ENCODE measurements at regions not wholly inside any gene's neighbourhood (a gene's known extent, or its start where the extent isn't known, plus 50 kb on each side); places are given as distances from the start of the nearest gene placed in this dataset.
"Not testable (repeated sequence)": the region's sequence is repeated elsewhere in the genome, so short reads cannot be mapped to it uniquely, and the experiment has no call there.

GRCh38 chr7:4319280-4319679 is 362.8 kb upstream of the FOXK1 start:
- no peak for DNase-seq (ENCODE audit: low spot score)

GRCh38 chr7:4325732-4326131 is 356.4 kb upstream of the FOXK1 start:
- no peak for DNase-seq (ENCODE audit: low spot score)

DNA sequence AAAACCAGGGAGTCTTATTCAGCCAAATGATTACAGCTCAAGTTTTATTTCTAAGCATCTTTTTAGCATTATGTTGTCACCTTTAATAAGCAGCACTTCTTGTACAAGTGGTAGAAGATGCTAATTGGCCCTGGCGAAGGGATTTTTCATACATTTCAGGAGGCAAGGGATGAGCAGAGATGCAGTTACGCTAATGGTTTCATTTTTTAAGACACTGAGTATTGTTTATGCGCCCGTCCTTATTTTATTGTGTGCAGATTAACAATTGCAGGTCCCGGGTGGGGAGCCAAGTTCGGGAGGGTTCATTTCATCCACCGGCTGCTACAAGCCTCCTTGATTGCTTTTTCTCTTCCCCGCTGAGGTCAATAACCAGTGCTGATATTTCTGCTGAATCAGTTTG is 350.4 kb upstream of the FOXK1 start:
- DNase-seq (ENCODE audit: low spot score), result no peak

DNA sequence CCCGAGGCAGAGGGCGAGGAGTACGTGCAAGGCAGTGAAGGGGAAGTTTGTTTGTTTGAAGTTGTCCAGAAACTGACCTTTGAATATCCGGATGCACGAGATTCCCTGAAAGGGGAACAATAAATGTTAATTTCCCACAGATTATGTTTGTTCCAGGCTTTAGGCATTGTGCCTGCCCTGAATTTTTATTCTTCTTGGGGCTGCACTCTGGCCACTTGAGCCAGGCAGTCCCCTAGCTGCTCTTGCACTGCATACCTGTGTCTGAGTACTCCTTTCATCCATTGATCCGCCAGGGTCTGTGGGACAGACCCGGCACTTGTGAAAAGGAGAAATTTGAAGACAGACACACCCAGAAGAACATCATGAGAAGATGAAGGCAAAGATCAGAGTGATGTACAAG is 343.5 kb upstream of the FOXK1 start:
- DNase-seq (ENCODE audit: low spot score), result no peak

GRCh38 chr7:4343272-4344247 is 338.5 kb upstream of the FOXK1 start:
- DNase-seq (ENCODE audit: low spot score), result no peak

GRCh38 chr7:4345004-4345403 is 337.1 kb upstream of the FOXK1 start:
- DNase-seq (ENCODE audit: low spot score), result no peak

- DNase-seq (ENCODE audit: low spot score), result no peak
Observed at GRCh38 chr7:4352069-4352468, 330.0 kb upstream of the FOXK1 start.

- DNase-seq (ENCODE audit: low spot score), result no peak
Observed at GRCh38 chr7:4361774-4362173, 320.3 kb upstream of the FOXK1 start.

DNA sequence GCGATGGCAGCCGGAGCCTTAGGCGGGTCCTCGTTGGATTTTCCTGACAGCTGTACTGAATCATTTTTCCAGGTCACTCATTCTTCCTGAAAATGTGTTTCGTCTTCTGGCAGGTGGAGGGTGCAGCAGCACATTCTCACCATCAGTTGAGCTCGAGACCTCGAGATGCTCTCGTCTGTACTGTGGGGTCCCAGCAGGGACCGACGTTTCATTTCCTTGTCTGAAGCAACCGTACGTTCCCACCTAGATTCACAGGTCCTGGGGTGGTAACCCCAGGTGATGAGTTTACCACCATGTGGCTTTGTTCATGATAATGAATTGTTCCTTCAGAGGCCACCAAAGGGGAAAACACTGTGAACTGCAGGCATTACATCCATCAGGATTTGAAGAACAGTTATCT is 298.5 kb upstream of the FOXK1 start:
- DNase-seq (ENCODE audit: low spot score), result no peak

GRCh38 chr7:4386190-4386589 is 295.9 kb upstream of the FOXK1 start:
- no peak for DNase-seq (ENCODE audit: low spot score)

DNA sequence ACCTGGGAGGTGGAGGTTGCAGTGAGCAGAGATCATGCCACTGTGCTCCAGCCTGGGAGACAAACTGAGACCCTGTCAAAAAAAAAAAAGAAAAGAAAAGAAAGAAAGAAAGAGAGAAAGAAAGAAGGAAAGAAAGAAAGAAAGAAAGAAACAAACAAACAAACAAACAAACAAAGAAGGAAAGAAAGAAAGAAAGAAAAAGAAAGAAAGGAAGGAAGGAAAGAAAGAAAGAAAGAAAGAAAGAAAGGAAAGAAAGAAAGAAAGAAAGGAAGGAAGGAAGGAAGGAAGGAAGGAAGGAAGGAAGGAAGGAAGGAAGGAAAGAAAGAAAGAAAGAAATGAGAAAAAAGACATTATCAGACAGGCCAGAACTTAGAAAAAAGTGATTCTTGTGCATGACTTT is 291.0 kb upstream of the FOXK1 start:
- DNase-seq (ENCODE audit: low spot score), result not testable (repeated sequence)

- no peak for DNase-seq (ENCODE audit: low spot score)
Observed at GRCh38 chr7:4394736-4395135, 287.4 kb upstream of the FOXK1 start.

GRCh38 chr7:4399121-4399520 is 283.0 kb upstream of the FOXK1 start:
- no peak for DNase-seq (ENCODE audit: low spot score)

DNA sequence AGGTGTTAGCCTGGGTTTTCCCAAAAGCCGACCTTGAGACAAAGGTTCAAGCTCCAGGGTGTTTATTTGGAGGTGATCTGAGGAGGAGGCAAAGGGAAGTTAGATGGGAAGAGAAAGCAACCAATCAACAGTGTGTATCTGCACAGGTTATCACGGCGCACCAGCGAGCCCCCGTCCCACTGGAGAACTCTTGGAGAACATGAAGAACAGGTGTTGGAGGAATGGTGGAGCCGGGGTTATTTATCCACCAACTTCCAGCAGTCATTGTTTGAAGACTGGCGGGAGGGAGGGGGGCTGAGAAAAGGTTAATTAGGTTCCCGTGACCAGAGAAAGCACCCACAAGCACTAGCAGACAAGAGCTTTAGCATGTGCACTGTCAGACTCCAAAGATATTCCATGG is 282.5 kb upstream of the FOXK1 start:
- no peak for DNase-seq (ENCODE audit: low spot score)

GRCh38 chr7:4406288-4407058 is 275.6 kb upstream of the FOXK1 start:
- no peak for DNase-seq (ENCODE audit: low spot score)

DNA sequence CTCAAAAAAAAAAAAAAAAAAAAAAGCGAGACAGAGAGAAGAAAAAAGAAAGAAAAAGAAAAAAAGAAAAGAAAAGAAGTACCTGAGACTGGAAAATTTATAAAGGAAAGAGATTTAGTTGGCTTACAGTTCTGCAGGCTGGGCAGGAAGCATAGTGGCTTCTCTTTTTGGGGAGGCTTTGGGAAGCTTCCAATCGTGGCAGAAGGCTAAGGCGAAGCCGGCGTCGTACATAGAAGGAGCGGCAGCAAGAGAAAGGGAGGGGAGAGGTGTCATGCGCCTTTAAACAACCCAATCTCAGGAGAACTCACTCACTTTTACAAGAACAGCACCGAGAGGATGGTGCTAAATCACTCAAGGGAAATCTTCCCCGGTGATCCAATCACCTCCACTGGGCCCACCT is 272.1 kb upstream of the FOXK1 start:
- no peak for DNase-seq (ENCODE audit: low spot score)

DNA sequence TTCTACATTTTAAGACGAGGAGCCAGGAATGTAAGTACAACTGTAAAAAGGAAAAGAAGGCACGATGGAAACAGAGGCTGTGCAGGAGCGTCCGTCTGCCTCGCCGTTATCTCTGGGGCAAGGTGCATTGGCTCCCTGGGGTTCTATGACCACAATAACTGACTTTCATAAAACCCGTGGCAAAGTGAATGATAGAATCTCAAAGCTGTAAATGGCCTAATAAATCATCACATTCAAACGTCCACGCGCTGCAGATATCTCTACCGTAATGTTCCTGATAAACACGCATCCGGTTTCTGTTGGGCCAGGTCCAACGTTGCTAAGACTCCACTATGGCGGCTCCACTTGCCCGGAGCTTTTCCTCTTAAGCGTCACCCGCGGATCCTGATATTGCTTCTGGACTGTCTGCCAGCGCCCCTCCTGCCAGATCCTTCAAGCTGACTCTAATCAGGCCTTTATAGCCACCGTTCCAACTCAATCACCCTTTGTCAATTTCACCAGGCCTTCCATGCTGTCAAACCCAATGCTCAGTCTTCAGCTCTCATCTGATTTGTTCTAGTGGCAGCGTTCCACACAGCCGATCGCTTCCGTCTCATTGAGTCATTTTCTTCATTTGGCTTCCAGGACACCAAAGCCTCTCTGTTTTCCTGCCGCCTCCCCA is 265.6 kb upstream of the FOXK1 start:
- no peak for DNase-seq (ENCODE audit: low spot score)

GRCh38 chr7:4428526-4428925 is 253.6 kb upstream of the FOXK1 start:
- no peak for DNase-seq (ENCODE audit: low spot score)

DNA sequence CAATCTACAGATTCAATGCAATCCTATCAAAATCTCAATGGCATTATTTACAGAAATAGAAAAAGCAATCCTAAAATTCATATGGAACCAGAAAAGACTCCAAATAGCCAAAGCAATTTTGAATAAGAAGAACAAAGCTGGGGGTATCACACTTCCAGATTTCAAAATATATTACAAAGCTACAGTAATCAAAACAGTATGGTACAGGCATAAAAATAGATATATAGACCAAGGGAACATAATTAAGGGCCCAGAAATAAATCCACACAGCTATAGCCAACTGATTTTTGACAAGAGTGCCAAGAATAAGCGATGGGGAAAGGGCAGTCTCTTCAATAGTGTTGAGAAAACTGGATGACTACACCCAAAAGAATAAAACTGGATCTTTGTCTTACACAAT is 251.9 kb upstream of the FOXK1 start:
- DNase-seq (ENCODE audit: low spot score), result no peak

DNA sequence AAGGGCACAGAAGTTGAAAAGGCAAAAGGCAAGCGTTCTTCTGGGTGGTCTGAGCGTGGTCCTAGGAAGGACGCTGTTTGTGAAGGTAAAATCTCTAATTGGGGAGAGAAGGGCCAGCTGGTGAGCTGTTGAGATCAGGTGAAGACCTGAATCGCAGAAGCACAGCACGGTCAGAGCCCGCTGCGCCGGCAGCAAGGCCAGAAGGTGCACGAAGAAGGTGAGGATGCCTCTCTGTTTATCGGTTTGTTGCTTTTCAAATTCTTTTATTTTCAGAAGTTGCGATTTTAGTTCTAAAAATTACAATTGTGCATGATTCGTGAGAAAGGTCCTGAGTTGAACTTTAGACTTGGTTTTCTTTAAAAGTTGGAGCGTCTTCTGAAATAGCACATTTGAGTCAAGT is 247.8 kb upstream of the FOXK1 start:
- no peak for DNase-seq (ENCODE audit: low spot score)

GRCh38 chr7:4436361-4436895 is 245.7 kb upstream of the FOXK1 start:
- no peak for DNase-seq (ENCODE audit: low spot score)

DNA sequence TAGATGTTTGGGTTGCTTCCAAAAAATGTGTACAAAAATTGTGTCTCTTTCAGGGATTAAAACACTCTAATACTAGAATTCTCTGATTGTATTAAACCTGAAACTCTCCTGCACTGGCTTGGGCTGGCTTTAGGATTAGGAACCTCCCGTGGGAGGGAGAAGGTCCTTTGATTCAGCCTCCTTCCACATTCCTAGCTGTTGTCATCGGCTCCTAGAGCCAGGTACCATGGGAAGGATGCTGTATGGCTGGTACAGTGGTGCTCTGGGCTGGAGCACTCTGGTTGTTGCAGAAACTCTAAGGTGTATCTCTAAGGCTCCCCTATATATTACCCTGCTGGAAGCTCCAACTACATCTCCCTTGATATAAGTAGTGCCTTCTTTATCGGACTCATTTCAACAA is 245.2 kb upstream of the FOXK1 start:
- no peak for DNase-seq (ENCODE audit: low spot score)

Data from kidney tubule cell (primary cell).